Endothelial cell of umbilical vein (primary cell): ENCODE measurements at regions not wholly inside any gene's neighbourhood (a gene's known extent, or its start where the extent isn't known, plus 50 kb on each side); places are given as distances from the start of the nearest gene placed in this dataset.
A peak's percentile ranks its signal among the peaks of the same experiment; 100 is the strongest.

ENCODE experiments used
- BruUV-seq: library from RNA; stranded (reverse); fragments of 400-500 nt; replicated peaks from 2 replicates; lab custom pipeline; 2021; lab: Mats Ljungman, UMichigan
- CTCF ChIA-PET: fragments of 300-600, 350-600 bp; sonication (Branson Sonifier 250); formaldehyde crosslinking; loops from one replicate; lab custom pipeline; 2021; ENCODE audit warnings: antibody characterized with exemption, inconsistent platforms; lab: Charles Lee
- POLR2A ChIA-PET: fragments of 300-600, 350-600 bp; sonication (Branson Sonifier 250); formaldehyde crosslinking; loops from one replicate; lab custom pipeline; 2021; ENCODE audit warnings: antibody characterized with exemption, inconsistent platforms; lab: Charles Lee
- DNase-seq: peaks from one replicate; pipeline ENCODE4 v3.0.0-alpha.2; 2011; ENCODE audit warnings: low read depth, low spot score
- FAIRE-seq: peaks from 2 replicates; lab custom pipeline; 2011; peaks lifted over from hg19 to GRCh38; lab: Jason Lieb, UNC
- H2AFZ ChIP-seq: 2 replicates; pipeline ENCODE4 v1.6.0; 2012; ENCODE audit warnings: low read depth, low read length, control low read depth, inconsistent platforms
- H3K27ac ChIP-seq: 2 replicates; pipeline ENCODE4 v1.5.1; 2011; ENCODE audit warnings: low read depth, mild to moderate bottlenecking, control low read depth, low read length, moderate library complexity; ENCODE audit not compliant: insufficient read depth
- H3K27me3 ChIP-seq, 2 experiments: 2 replicates each; pipeline versions ENCODE4 v1.6.0 to v1.6.1; 2011; ENCODE audit warnings: low read length in 2 of 2, mixed read lengths in 1 of 2; ENCODE audit not compliant: control insufficient read depth in 2 of 2, insufficient read depth in 2 of 2
- H3K36me3 ChIP-seq, 2 experiments: 2 replicates in 1 of 2; 3 replicates in 1 of 2; pipeline ENCODE4 v1.5.1; 2011; ENCODE audit warnings: low read length in 2 of 2, mild to moderate bottlenecking in 1 of 2, moderate library complexity in 1 of 2; ENCODE audit not compliant: control insufficient read depth in 2 of 2, insufficient read depth in 2 of 2; ENCODE audit errors: extremely low read depth in 1 of 2
- H3K4me1 ChIP-seq: 3 replicates; pipeline ENCODE4 v1.5.1; 2011; ENCODE audit warnings: mild to moderate bottlenecking, low read length; ENCODE audit not compliant: control insufficient read depth, insufficient read depth; ENCODE audit errors: extremely low read depth
- H3K4me2 ChIP-seq: 2 replicates; pipeline ENCODE4 v1.6.1; 2011; ENCODE audit warnings: low read length, control low read depth, mixed read lengths; ENCODE audit not compliant: insufficient read depth
- H3K4me3 ChIP-seq, 3 experiments: fragments of 200-600 bp in 1 of 3; sonication (generic), shearing (Covaris generic) in 1 of 3; replicated peaks in 1 of 3; 2 replicates each; pipeline ENCODE4 v1.5.1; 2011 to 2016; ENCODE audit warnings: control low read depth in 3 of 3, low read length in 3 of 3, mild to moderate bottlenecking in 2 of 3, inconsistent platforms in 1 of 3, low read depth in 1 of 3, moderate library complexity in 1 of 3; ENCODE audit not compliant: insufficient read depth in 1 of 3
- H3K79me2 ChIP-seq: 2 replicates; pipeline ENCODE4 v1.6.0; 2012; ENCODE audit warnings: low read length, inconsistent platforms; ENCODE audit not compliant: control insufficient read depth, insufficient read depth
- H3K9ac ChIP-seq: replicated peaks from 2 replicates; pipeline ENCODE3; 2011; ENCODE audit warnings: low read length, control low read depth; ENCODE audit not compliant: insufficient read depth; ENCODE audit errors: extremely low read depth
- H3K9me1 ChIP-seq: replicated peaks from 3 replicates; pipeline ENCODE4 v1.6.0; 2011; ENCODE audit warnings: mild to moderate bottlenecking, low read length; ENCODE audit not compliant: control insufficient read depth, insufficient read depth; ENCODE audit errors: extremely low read depth
- H3K9me3 ChIP-seq: replicated peaks from 2 replicates; pipeline ENCODE4 v1.5.1; 2012; ENCODE audit warnings: low read length, inconsistent platforms; ENCODE audit not compliant: control insufficient read depth, insufficient read depth
- H4K20me1 ChIP-seq: replicated peaks from 2 replicates; pipeline ENCODE3; 2011; ENCODE audit warnings: mild to moderate bottlenecking, low read length; ENCODE audit not compliant: control insufficient read depth, insufficient read depth; ENCODE audit errors: extremely low read depth
- CTCF ChIP-seq, 2 donors: IDR thresholded peaks; 1 replicate in 1 of 2; 2 replicates in 1 of 2; pipeline ENCODE4 v1.5.1; 2011; ENCODE audit warnings: low read length in 2 of 2, mild to moderate bottlenecking in 2 of 2, moderate library complexity in 2 of 2, control low read depth in 1 of 2, inconsistent platforms in 1 of 2, low read depth in 1 of 2; ENCODE audit not compliant: insufficient read depth in 1 of 2; ENCODE audit errors: extremely low read depth in 1 of 2
- EZH2 ChIP-seq: IDR thresholded peaks from 2 replicates; pipeline ENCODE4 v1.6.1; 2012; ENCODE audit warnings: borderline replicate concordance, low read depth, mild to moderate bottlenecking, moderate library complexity, low read length, inconsistent platforms; ENCODE audit not compliant: severe bottlenecking
- FOS ChIP-seq: IDR thresholded peaks from 2 replicates; pipeline ENCODE4 v1.6.1; 2011; ENCODE audit warnings: mild to moderate bottlenecking, low read length, moderate library complexity, borderline replicate concordance; ENCODE audit not compliant: insufficient read depth
- GATA2 ChIP-seq: IDR thresholded peaks from 2 replicates; pipeline ENCODE4 v1.7.0; 2011; ENCODE audit warnings: low read depth, mild to moderate bottlenecking, moderate library complexity, mixed read lengths, low read length; ENCODE audit not compliant: insufficient read length, insufficient read depth
- JUN ChIP-seq: IDR thresholded peaks from 2 replicates; pipeline ENCODE4 v1.6.1; 2011; ENCODE audit warnings: borderline replicate concordance, low read depth; ENCODE audit not compliant: insufficient read length, insufficient read depth
- MAX ChIP-seq: IDR thresholded peaks from 2 replicates; pipeline ENCODE4 v1.6.1; 2011; ENCODE audit not compliant: insufficient read depth, insufficient read length
- MYC ChIP-seq: IDR thresholded peaks from one replicate; pipeline ENCODE4 v1.6.1; 2011; ENCODE audit warnings: mild to moderate bottlenecking, low read depth, low read length
- POLR2A ChIP-seq: IDR thresholded peaks from 2 replicates; pipeline ENCODE4 v1.6.1; 2012; ENCODE audit warnings: low read depth, mild to moderate bottlenecking, control low read depth, low read length
- POLR2AphosphoS5 ChIP-seq: IDR thresholded peaks from 2 replicates; pipeline ENCODE4 v1.6.1; 2012; ENCODE audit warnings: low read depth, mild to moderate bottlenecking, control low read depth, low read length, moderate library complexity; ENCODE audit not compliant: insufficient read depth
- dilution Hi-C: fragments of 300-500 bp; cut with MboI; formaldehyde crosslinking; loops from one replicate; pipeline ENCODE4 v1.15.0; 2019; ENCODE audit warnings: low sequenced_read_pairs; ENCODE audit not compliant: extremely low pct_ligation_motif_present
- intact Hi-C: fragments of 100-400 bp; cut with micrococcal nuclease; formaldehyde crosslinking; loops from one replicate; pipeline ENCODE4 v1.10.0; 2022

GRCh38 chr3:64344721-64345207 lies 119.5 kb upstream of the PRICKLE2 start:
- H3K4me3 ChIP-seq = no peak overlapping the region
- no peak overlapping the region for H3K4me2 ChIP-seq
- no peaks in the 10 kb centered on the region for H4K20me1 ChIP-seq
- dilution Hi-C loops = no loop called here
- H3K4me1 ChIP-seq = no peaks in the 10 kb centered on the region
- no peak for DNase-seq
- peak; percentile 18 for FAIRE-seq
- peak overlapping the region; percentile 17 for H2AFZ ChIP-seq
- ChIA-PET CTCF (interaction anchor here (1.2 kb wide), 2 partner anchors 18 to 79 kb away, joined by 3 read pairs; no protein-coding TSS in a partner anchor), POLR2A (interaction anchor here (0.6 kb wide), 1 partner anchor 341 kb away, joined by 3 read pairs; no protein-coding TSS in a partner anchor)
- no peak overlapping the region for H3K27ac ChIP-seq
- H3K27me3 ChIP-seq = no peaks in the 10 kb centered on the region
- no peaks in the 10 kb centered on the region for H3K9me1 ChIP-seq
- no peak overlapping the region for H3K9ac ChIP-seq
- intact Hi-C loops = no loop called here
- TF ChIP-seq EZH2 (no peak), FOS (peak; percentile 21)
- H3K36me3 ChIP-seq = no peaks in the 10 kb centered on the region
- no peaks in the 10 kb centered on the region for H3K79me2 ChIP-seq
- H3K9me3 ChIP-seq = no peaks in the 10 kb centered on the region
- BruUV-seq = no TSS peak

- Histone ChIP-seq H4K20me1 (no peaks in the 10 kb centered on the region), H3K4me3 (no peak overlapping the region), H2AFZ (no peak overlapping the region), H3K79me2 (no peaks in the 10 kb centered on the region), H3K9me3 (no peaks in the 10 kb centered on the region), H3K9me1 (no peaks in the 10 kb centered on the region), H3K4me2 (no peak overlapping the region), H3K4me1 (no peaks in the 10 kb centered on the region), H3K9ac (no peak overlapping the region), H3K27me3 (no peaks in the 10 kb centered on the region), H3K36me3 (no peaks in the 10 kb centered on the region), H3K27ac (no peak overlapping the region)
- BruUV-seq = no TSS peak
- ChIA-PET CTCF (interaction anchor here (0.8 to 1.2 kb wide), 3 partner anchors 13 to 1329 kb away, joined by 3 read pairs; no protein-coding TSS in a partner anchor), POLR2A (no interaction called here)
- no peak for TF ChIP-seq EZH2
- no peak for TF ChIP-seq GATA2
- TF ChIP-seq FOS = no peak
- TF ChIP-seq CTCF (IDR thresholded peaks at IDR 0.05; ENCODE audit: extremely low read depth in 1 of 2, insufficient read depth in 1 of 2, low read depth in 1 of 2, low read length in 2 of 2) = no peak
- TF ChIP-seq MYC = no peak
- no peak for TF ChIP-seq MAX
- TF ChIP-seq POLR2A = no peak
- TF ChIP-seq JUN = no peak
- no peak for TF ChIP-seq POLR2AphosphoS5
- dilution Hi-C loops (no loop called here), intact Hi-C loops (no loop called here)
- no peak for FAIRE-seq
- DNase-seq = peak; percentile 27
Measured at GRCh38 chr3:64343689-64344430, 118.6 kb upstream of the PRICKLE2 start.
